ENCODE measurements at regions not wholly inside any gene's neighbourhood (a gene's known extent, or its start where the extent isn't known, plus 50 kb on each side); places are given as distances from the start of the nearest gene placed in this dataset.
A peak's percentile ranks its signal among the peaks of the same experiment; 100 is the strongest.

DNA sequence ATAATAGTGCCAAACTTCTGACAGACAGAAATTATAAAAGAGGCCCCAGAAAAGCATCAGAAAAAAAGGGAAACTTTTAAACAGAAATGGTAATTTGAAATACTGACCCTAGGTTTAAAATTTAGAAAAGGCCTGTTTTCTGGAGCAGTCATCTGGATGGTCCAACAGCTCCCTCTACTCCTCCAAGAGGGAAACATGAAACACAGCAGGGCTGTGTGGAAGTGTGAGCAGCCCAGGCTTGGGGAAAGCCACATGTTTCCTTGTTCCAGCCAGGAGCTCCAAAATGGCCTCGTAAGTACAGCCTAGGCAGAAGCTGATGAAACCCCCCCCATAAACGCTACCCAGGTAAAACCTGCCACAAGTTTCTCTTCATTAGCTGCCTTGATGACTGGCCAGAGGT is 499.3 kb upstream of the ADAMTS16 start:
- DNase-seq (ENCODE audit: low spot score), result peak; percentile 66

DNA sequence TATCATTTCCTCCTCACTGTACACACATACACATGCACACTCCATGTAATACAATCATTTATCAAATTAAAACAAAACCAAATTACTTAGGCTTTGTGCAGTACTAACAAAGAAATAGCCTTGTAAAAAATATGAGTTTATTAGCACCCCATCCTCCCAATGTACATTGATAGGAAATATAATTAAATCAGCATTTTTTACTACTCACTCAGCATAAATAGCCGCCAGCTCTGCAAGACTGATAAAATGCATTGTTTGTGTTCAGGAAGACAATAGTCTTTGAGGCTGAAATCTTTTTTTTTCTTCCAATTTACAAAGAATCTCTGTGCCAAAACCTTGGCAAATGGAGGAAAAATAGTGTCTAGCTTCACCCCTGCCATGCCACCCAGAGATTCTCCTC is 497.6 kb upstream of the ADAMTS16 start:
- DNase-seq (ENCODE audit: low spot score), result no peak

GRCh38 chr5:4643190-4643589 is 496.9 kb upstream of the ADAMTS16 start:
- no peak for DNase-seq (ENCODE audit: low spot score)

DNA sequence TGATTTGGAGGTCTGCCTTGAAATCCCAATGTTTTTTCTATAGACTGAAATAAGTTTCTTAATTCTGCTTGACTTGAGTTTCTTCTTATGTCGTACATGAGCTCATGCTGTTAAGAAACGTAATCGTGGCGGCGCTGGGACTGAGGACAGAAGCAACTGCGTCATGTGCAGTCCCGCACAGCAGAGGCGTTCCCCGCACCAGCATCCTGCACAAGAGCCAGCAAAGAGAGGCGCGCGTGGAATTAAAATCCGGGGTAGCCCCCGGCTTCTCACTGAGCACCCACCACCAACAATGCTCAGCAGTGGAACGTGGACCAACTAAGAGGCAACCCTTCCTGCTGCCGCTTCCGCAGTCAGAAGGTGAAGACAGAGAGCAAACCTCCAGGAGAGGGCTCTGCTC is 496.2 kb upstream of the ADAMTS16 start:
- no peak for DNase-seq (ENCODE audit: low spot score)

GRCh38 chr5:4646715-4647375 is 493.3 kb upstream of the ADAMTS16 start:
- peak; percentile 64 for DNase-seq (ENCODE audit: low spot score)

GRCh38 chr5:4647955-4648354 is 492.2 kb upstream of the ADAMTS16 start:
- no peak for DNase-seq (ENCODE audit: low spot score)

GRCh38 chr5:4651806-4652565 is 488.1 kb upstream of the ADAMTS16 start:
- peak; percentile 67 for DNase-seq (ENCODE audit: low spot score)

DNA sequence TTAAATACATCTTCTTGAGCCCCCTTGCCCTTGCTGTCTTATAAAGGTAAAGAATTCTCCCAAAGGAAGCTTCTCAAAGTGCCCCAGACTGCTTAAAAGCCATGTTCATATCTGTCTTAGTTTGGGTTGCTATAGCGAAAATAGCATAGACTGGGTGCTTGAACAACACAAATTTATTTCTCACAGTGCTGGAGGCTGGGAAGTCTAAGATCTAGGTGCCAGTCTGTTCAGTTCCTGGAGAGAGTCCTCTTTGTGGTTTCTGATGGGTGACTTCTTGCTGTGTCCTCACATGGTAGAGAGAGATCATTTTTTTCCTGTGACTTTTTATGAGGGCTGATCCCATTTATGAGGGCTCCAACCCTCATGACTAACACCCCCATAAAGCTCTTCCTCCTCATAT is 486.7 kb upstream of the ADAMTS16 start:
- no peak for DNase-seq (ENCODE audit: low spot score)

DNA sequence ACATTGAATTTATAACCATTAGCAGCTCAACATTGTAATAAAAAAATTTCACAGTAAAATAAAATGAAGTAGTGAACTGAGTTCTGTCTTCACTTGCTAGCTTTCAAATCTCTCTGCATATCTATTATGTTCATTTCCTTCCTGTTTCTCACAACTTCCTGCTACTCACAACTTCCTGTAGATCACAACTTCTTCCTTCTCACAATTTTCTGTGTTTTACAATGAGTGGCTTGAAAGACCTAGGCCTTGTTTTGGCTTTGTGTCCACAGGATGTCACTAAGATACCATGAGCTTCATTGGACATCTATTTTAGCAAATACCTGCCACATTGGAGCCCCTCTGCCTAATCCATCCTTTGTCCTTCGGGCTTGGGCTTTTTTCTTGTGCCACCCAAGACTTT is 480.3 kb upstream of the ADAMTS16 start:
- DNase-seq (ENCODE audit: low spot score), result no peak

GRCh38 chr5:4661326-4661725 is 478.8 kb upstream of the ADAMTS16 start:
- no peak for DNase-seq (ENCODE audit: low spot score)

DNA sequence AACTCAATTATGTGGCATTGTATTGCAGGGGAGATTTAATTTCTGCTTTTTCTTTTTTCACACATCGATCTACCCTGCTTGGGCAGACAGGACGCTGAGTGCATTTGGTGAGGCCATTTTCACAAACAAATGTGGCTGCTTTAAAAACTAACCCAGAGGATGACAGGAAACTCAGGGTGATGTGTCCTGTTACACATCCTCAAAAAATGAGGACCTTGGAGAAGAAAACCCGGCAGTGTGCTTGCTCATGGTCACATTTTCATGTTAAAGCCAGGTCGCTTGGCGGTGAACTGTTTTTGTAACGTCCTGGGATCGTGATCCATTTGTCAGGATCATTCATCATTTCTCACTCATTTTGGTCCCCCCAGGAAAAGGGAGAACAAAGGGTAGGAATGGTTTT is 478.3 kb upstream of the ADAMTS16 start:
- peak; percentile 58 for DNase-seq (ENCODE audit: low spot score)

GRCh38 chr5:4662756-4663155 is 477.4 kb upstream of the ADAMTS16 start:
- DNase-seq (ENCODE audit: low spot score), result no peak

DNA sequence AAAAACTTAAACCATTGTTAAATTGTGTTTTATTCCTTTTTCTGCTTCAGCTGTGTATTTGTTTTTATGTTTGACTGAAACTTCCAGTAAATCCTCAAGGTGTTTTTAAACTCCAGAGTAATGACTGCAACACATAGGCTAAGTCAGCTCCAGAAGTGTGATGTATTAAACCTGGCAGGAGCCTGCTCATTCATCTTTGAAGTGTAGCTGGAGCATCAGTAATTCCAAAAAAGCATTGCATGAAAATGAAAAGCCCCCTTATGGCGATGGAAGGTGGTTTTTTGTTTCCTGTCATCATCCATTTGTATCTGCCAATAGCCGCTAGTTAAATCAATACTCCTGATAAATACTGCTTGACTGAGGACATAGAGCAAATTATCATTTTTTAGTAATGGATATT is 474.2 kb upstream of the ADAMTS16 start:
- DNase-seq (ENCODE audit: low spot score), result no peak

DNA sequence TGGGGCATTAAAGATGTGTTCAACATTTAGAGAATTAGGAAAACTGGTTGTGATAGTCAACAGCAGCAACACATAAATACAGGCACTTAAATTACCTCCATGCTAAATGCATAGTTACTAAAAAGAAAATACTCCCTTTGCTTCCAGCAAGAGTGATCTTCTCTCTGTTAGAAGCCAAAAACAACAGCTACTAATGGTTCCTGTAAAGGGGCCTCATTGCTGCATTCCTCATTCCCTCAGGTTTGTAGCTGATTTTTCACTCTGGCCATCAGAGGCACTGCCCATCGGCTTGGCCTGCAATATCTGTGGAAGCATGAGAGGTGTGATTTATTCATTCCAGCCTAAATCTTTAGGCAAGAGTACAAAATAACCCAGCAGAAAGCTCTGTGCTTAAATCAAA is 466.0 kb upstream of the ADAMTS16 start:
- no peak for DNase-seq (ENCODE audit: low spot score)

DNA sequence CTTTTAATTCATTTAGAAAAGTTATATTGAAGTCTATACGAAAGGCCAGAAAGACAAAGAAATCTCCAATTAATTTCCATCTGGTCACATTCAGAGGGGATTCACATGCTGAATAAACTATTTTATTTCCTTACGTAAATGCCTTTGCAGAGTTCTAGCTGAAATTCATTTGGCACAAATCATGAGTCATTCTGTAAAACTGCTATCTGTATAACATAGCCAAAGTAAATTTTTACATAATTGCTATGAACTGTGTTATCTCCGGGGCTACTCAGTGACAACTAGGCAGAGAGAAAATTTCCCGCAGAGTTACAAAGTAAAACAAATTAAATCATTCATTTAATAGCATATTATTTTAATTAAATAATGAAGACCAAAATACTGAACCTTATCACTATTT is 463.2 kb upstream of the ADAMTS16 start:
- DNase-seq (ENCODE audit: low spot score), result no peak

DNA sequence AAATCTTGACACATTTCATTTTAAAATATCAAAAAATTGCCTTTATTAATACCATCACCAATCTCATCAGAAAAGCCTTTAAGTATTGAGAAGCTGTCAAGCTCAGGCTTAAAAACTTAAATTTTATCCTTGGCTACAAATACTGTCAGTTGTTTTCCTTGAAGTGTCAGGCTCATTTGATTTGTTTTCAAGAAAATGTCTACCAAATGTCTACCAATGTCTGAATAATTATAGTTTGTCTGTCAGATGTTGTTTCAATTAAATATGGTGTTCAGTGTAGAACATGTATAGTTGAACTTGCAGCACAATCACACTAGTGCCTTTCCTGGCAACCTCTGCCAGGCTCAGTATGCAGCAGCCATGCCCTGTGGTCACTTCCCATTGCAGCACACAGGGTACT is 455.2 kb upstream of the ADAMTS16 start:
- no peak for DNase-seq (ENCODE audit: low spot score)

GRCh38 chr5:4698596-4698995 is 441.5 kb upstream of the ADAMTS16 start:
- no peak for DNase-seq (ENCODE audit: low spot score)

DNA sequence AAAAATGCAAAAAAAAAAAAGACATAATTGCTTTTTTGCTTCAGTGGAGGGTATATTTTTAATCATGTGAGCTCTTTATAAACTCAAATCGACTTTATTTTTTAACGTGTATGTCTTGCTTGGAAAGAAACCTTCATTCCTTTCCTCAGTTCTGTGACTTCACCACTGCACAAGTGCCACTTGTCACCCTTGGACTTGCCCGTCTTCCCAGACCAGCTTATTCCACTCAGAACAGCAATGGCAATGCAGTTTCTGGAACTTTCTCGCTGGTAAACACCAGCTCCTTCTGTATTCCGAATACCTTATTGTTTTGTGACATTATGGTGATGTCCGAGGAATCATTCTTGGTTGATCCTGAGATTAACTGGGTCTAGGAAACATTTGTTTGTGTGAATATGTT is 440.5 kb upstream of the ADAMTS16 start:
- DNase-seq (ENCODE audit: low spot score), result peak; percentile 2

DNA sequence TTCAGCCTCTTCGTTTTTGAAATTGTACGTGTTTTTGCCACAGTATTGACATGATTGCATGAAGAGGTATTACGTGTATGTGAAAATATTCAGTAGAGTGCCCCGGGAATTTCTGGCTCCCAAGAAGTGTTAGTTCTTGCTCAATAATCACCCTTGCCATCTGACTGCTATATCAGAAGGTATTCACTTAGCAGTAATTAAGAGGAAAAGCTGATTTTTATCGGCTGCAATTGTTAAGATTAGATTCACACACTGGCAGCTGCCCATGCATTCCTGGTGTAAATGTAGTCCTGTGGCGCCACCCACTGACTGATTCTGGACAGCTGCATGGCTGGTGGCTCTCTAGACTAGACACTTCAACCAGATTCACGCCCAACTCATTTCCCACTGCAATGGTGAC is 440.1 kb upstream of the ADAMTS16 start:
- DNase-seq (ENCODE audit: low spot score), result peak; percentile 84

DNA sequence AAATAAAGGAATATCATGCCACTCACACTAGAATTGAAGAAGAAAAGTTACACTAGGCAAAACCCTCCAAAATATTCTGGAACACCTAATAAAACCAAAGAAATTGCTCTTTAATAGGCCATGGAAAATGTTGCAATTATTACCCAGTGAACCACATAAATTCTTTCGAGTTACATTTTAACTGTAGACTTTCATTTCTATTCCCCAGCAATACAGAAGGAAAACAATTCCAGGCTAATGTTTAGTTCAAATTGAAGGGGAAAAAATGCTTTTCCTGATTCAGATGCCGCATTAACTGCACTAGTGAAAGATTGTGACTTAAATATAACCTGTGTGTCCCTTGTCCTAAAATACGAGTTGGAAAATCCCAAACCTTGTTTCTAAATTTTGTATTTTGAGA is 439.3 kb upstream of the ADAMTS16 start:
- peak; percentile 64 for DNase-seq (ENCODE audit: low spot score)

- no peak for DNase-seq (ENCODE audit: low spot score)
These were observed 436.1 kb upstream of the ADAMTS16 start for GRCh38 chr5:4703931-4704458.

GRCh38 chr5:4704951-4705350 is 435.2 kb upstream of the ADAMTS16 start:
- no peak for DNase-seq (ENCODE audit: low spot score)

- no peak for DNase-seq (ENCODE audit: low spot score)
These were observed 423.3 kb upstream of the ADAMTS16 start for GRCh38 chr5:4716781-4717180.

GRCh38 chr5:4717446-4717845 is 422.7 kb upstream of the ADAMTS16 start:
- no peak for DNase-seq (ENCODE audit: low spot score)

All from kidney tubule cell (primary cell).